Keratinocyte (primary cell): ENCODE measurements at regions not wholly inside any gene's neighbourhood (a gene's known extent, or its start where the extent isn't known, plus 50 kb on each side); places are given as distances from the start of the nearest gene placed in this dataset.

Source experiments
- DNase-seq: peaks from one replicate; pipeline ENCODE4 v3.0.0-alpha.2; 2011; ENCODE audit warnings: low read depth, missing footprints, low spot score
- FAIRE-seq: peaks from 2 replicates; lab custom pipeline; 2011; peaks lifted over from hg19 to GRCh38; lab: Jason Lieb, UNC
- H2AFZ ChIP-seq: 2 replicates; pipeline ENCODE4 v1.6.0; 2012; ENCODE audit warnings: low read length, control low read depth, inconsistent platforms; ENCODE audit not compliant: control insufficient read depth
- H3K27ac ChIP-seq: 2 replicates; pipeline ENCODE4 v1.5.1; 2011; ENCODE audit warnings: low read length; ENCODE audit not compliant: control insufficient read depth, insufficient read depth
- H3K27me3 ChIP-seq: 3 replicates; pipeline ENCODE4 v1.6.0; 2011; ENCODE audit warnings: low read length; ENCODE audit not compliant: control insufficient read depth, insufficient read depth; ENCODE audit errors: extremely low read depth
- H3K36me3 ChIP-seq, 2 experiments: 2 replicates in 1 of 2; 3 replicates in 1 of 2; pipeline ENCODE4 v1.5.1; 2011; ENCODE audit warnings: low read length in 2 of 2, mild to moderate bottlenecking in 1 of 2; ENCODE audit not compliant: control insufficient read depth in 2 of 2, insufficient read depth in 2 of 2; ENCODE audit errors: extremely low read depth in 1 of 2
- H3K4me1 ChIP-seq: 3 replicates; pipeline ENCODE4 v1.5.1; 2011; ENCODE audit warnings: low read length; ENCODE audit not compliant: control insufficient read depth, insufficient read depth; ENCODE audit errors: extremely low read depth
- H3K4me2 ChIP-seq: 3 replicates; pipeline ENCODE4 v1.6.0; 2011; ENCODE audit warnings: low read depth, low read length; ENCODE audit not compliant: control insufficient read depth, insufficient read depth; ENCODE audit errors: extremely low read depth
- H3K4me3 ChIP-seq, 3 experiments: fragments of 200-600 bp in 1 of 3; sonication (generic) in 1 of 3; 2 replicates in 2 of 3; 3 replicates in 1 of 3; pipeline ENCODE4 v1.5.1; 2011 to 2016; ENCODE audit warnings: low read length in 3 of 3, mild to moderate bottlenecking in 3 of 3, control low read depth in 2 of 3, inconsistent platforms in 1 of 3, low read depth in 1 of 3, mixed read lengths in 1 of 3, mixed run types in 1 of 3, moderate library complexity in 1 of 3; ENCODE audit not compliant: control insufficient read depth in 2 of 3, insufficient read depth in 2 of 3; ENCODE audit errors: extremely low read depth in 1 of 3
- H3K79me2 ChIP-seq: 2 replicates; pipeline ENCODE4 v1.6.0; 2012; ENCODE audit warnings: low read length; ENCODE audit not compliant: control insufficient read depth, insufficient read depth
- H3K9ac ChIP-seq: 3 replicates; pipeline ENCODE4 v1.6.0; 2011; ENCODE audit warnings: low read length; ENCODE audit not compliant: control insufficient read depth, insufficient read depth; ENCODE audit errors: extremely low read depth
- H3K9me1 ChIP-seq: 3 replicates; pipeline ENCODE4 v1.6.0; 2011; ENCODE audit warnings: low read length; ENCODE audit not compliant: control insufficient read depth, insufficient read depth; ENCODE audit errors: extremely low read depth
- H3K9me3 ChIP-seq: 2 replicates; pipeline ENCODE4 v1.5.1; 2012; ENCODE audit warnings: low read depth, low read length; ENCODE audit not compliant: control insufficient read depth
- H4K20me1 ChIP-seq: 3 replicates; pipeline ENCODE4 v1.6.0; 2011; ENCODE audit warnings: low read length; ENCODE audit not compliant: control insufficient read depth, insufficient read depth; ENCODE audit errors: extremely low read depth
- EZH2 ChIP-seq: IDR thresholded peaks from one replicate; pipeline ENCODE4 v1.6.1; 2012; ENCODE audit warnings: inconsistent platforms, mild to moderate bottlenecking, low read length, moderate library complexity
- dilution Hi-C: fragments of 300-500 bp; cut with MboI; formaldehyde crosslinking; loops from one replicate; pipeline ENCODE4 v1.7.0; 2020; ENCODE audit warnings: low sequenced_read_pairs; ENCODE audit not compliant: extremely low pct_ligation_motif_present
- TF ChIP-seq, protein P1 (sequence below), 3 experiments: IDR thresholded peaks in 1 of 3; conservative IDR thresholded peaks in 1 of 3; optimal IDR thresholded peaks in 1 of 3; 2 replicates in 2 of 3; 3 replicates in 1 of 3; pipeline versions ENCODE3 to v1.5.1; 2011; ENCODE audit warnings: low read length in 3 of 3, mild to moderate bottlenecking in 3 of 3, moderate library complexity in 2 of 3, control low read depth in 1 of 3, inconsistent platforms in 1 of 3; ENCODE audit not compliant: insufficient read depth in 2 of 3; ENCODE audit errors: extremely low read depth in 1 of 3

DNA sequence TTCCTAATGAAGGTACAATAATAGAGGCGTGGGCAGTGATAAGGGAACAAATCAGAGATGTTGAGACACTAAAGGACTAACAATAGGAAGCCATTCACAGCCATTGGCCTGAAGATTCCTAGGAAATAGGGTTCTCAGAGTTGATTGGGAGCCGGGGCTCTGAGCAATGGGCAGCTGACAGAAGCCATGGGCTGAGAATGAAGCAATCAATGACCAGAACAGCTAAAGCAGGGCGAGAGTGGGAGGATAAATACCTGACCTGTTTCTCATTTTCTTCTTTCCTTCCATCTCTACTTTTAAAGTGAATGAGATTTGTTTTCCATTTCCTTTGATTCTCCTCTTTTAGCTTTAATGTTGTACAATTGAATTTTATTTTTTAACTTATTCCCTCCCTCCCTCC lies 774.7 kb upstream of the ADGRL4 start:
- H3K9me3 ChIP-seq, result no peaks in the 10 kb centered on the region
- no peak overlapping the region for H3K9ac ChIP-seq
- DNase-seq (no peak), FAIRE-seq (no peak)
- no peaks in the 10 kb centered on the region for H3K79me2 ChIP-seq
- no peak for TF ChIP-seq EZH2
- TF ChIP-seq, protein P1, sequence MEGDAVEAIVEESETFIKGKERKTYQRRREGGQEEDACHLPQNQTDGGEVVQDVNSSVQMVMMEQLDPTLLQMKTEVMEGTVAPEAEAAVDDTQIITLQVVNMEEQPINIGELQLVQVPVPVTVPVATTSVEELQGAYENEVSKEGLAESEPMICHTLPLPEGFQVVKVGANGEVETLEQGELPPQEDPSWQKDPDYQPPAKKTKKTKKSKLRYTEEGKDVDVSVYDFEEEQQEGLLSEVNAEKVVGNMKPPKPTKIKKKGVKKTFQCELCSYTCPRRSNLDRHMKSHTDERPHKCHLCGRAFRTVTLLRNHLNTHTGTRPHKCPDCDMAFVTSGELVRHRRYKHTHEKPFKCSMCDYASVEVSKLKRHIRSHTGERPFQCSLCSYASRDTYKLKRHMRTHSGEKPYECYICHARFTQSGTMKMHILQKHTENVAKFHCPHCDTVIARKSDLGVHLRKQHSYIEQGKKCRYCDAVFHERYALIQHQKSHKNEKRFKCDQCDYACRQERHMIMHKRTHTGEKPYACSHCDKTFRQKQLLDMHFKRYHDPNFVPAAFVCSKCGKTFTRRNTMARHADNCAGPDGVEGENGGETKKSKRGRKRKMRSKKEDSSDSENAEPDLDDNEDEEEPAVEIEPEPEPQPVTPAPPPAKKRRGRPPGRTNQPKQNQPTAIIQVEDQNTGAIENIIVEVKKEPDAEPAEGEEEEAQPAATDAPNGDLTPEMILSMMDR (optimal IDR thresholded peaks at IDR 0.05 in 1 of 3, IDR thresholded peaks at IDR 0.05 in 1 of 3, conservative IDR thresholded peaks at IDR 0.05 in 1 of 3; ENCODE audit: extremely low read depth in 1 of 3, insufficient read depth in 2 of 3, low read length in 3 of 3), result no peak
- H2AFZ ChIP-seq, result no peak overlapping the region
- H4K20me1 ChIP-seq, result no peaks in the 10 kb centered on the region
- dilution Hi-C loops, result no loop called here
- no peak overlapping the region for H3K27ac ChIP-seq
- H3K36me3 ChIP-seq, result no peaks in the 10 kb centered on the region
- H3K4me2 ChIP-seq, result no peak overlapping the region
- no peaks in the 10 kb centered on the region for H3K4me1 ChIP-seq
- H3K27me3 ChIP-seq, result no peaks in the 10 kb centered on the region
- no peaks in the 10 kb centered on the region for H3K9me1 ChIP-seq
- no peak overlapping the region for H3K4me3 ChIP-seq

DNA sequence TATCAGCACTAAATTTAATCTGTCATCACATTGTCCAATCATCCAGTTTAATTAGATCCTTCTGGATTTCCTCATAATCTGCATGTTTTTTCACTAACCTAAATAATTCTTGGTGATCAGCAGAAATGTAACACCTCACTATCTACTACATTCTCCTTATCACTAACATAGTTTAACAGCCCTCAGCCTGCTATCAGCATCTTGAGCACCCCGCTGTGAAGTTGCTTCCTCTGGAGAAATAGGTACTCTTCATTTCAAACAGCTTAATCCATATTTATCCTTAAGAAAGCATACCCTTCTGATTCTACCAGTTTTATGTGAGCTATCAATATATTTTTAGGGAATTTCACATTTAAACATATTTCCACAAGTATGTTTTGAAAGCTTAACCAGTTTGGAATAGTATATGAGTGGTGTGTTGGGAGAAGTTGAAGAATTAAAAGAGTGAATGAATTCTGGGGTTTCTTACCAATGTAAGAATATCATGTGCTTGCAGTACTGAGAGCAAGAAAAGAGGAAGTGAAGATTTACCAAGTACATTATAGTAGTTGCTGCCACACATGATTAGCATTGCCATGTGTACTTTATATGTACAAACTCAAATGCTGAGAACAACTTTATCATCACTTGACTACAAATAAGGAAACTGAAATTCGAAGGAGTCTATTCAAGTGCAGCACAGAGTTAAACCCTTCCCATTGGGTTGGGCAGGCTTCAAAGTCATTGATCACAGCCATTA lies 771.1 kb upstream of the ADGRL4 start:
- H3K9ac ChIP-seq, result no peak overlapping the region
- no peak overlapping the region for H3K4me2 ChIP-seq
- TF ChIP-seq EZH2, result no peak
- TF ChIP-seq, protein P1 (optimal IDR thresholded peaks at IDR 0.05 in 1 of 3, IDR thresholded peaks at IDR 0.05 in 1 of 3, conservative IDR thresholded peaks at IDR 0.05 in 1 of 3; ENCODE audit: extremely low read depth in 1 of 3, insufficient read depth in 2 of 3, low read length in 3 of 3), result no peak
- FAIRE-seq, result no peak
- no peak overlapping the region for H2AFZ ChIP-seq
- H3K27me3 ChIP-seq, result no peaks in the 10 kb centered on the region
- H3K9me3 ChIP-seq, result no peaks in the 10 kb centered on the region
- no peak for DNase-seq
- no peaks in the 10 kb centered on the region for H3K36me3 ChIP-seq
- dilution Hi-C loops, result no loop called here
- H4K20me1 ChIP-seq, result no peaks in the 10 kb centered on the region
- no peaks in the 10 kb centered on the region for H3K4me1 ChIP-seq
- no peak overlapping the region for H3K4me3 ChIP-seq
- no peak overlapping the region for H3K27ac ChIP-seq
- H3K79me2 ChIP-seq, result no peaks in the 10 kb centered on the region
- H3K9me1 ChIP-seq, result no peaks in the 10 kb centered on the region
